Body of pancreas (tissue), 4 donors: ENCODE measurements at regions not wholly inside any gene's neighbourhood (a gene's known extent, or its start where the extent isn't known, plus 50 kb on each side); places are given as distances from the start of the nearest gene placed in this dataset.

Experiments used
- POLR2A ChIP-seq, 3 donors: fragments of 450-650 bp; IDR thresholded peaks; one replicate each; pipeline ENCODE4 v1.6.1; 2016; ENCODE audit warnings: antibody characterized with exemption in 3 of 3, mild to moderate bottlenecking in 2 of 3
- TF ChIP-seq, protein P1 (sequence below), 7 experiments: fragments of 450-650 bp in 4 of 7; fragments of 200-600 bp in 3 of 7; sonication (generic) in 3 of 7; IDR thresholded peaks; one replicate each; pipeline ENCODE4 v1.5.1; 2016 to 2019; ENCODE audit warnings: antibody characterized with exemption in 7 of 7

DNA sequence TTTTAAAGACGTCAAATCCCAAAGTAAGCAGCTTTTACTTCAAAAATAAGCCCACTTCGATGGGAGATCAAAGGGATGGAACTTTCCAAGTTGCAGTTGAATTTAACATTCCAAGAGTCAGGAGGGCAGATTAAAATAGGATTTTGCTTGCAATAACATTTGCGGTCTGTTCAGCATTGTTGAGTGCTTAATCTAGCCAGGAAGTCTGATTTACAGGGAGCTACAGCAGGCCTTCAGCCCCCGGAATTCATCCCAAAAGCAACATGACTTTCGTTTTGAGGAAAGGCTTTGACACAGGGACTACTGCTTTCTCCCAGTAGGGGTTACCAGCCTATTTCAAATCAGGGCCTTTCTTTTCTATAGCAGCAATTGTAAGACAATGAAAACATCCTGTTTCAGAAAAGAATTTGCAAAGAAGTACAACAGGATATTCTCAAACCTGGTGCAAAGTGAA is 279.6 kb upstream of the PITRM1 start:
- TF ChIP-seq, protein P1, sequence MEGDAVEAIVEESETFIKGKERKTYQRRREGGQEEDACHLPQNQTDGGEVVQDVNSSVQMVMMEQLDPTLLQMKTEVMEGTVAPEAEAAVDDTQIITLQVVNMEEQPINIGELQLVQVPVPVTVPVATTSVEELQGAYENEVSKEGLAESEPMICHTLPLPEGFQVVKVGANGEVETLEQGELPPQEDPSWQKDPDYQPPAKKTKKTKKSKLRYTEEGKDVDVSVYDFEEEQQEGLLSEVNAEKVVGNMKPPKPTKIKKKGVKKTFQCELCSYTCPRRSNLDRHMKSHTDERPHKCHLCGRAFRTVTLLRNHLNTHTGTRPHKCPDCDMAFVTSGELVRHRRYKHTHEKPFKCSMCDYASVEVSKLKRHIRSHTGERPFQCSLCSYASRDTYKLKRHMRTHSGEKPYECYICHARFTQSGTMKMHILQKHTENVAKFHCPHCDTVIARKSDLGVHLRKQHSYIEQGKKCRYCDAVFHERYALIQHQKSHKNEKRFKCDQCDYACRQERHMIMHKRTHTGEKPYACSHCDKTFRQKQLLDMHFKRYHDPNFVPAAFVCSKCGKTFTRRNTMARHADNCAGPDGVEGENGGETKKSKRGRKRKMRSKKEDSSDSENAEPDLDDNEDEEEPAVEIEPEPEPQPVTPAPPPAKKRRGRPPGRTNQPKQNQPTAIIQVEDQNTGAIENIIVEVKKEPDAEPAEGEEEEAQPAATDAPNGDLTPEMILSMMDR (IDR thresholded peaks at IDR 0.05): no peak
- TF ChIP-seq POLR2A (IDR thresholded peaks at IDR 0.05): no peak
